GM13977 (cell line): ENCODE measurements at regions not wholly inside any gene's neighbourhood (a gene's known extent, or its start where the extent isn't known, plus 50 kb on each side); places are given as distances from the start of the nearest gene placed in this dataset.

Source experiments
- DNase-seq: peaks from one replicate; pipeline ENCODE4 v3.0.0; 2012; ENCODE audit warnings: low spot score
- in situ Hi-C: fragments of 300-500 bp; cut with MboI; formaldehyde crosslinking; loops from one replicate; pipeline ENCODE4 v1.12.0; 2022; ENCODE audit warnings: low sequenced_read_pairs, low pct_unique_long_range_greater_than_20kb, mixed read lengths, inconsistent platforms; ENCODE audit not compliant: unreplicated experiment
- TF ChIP-seq, protein P1 (sequence below): IDR thresholded peaks from 2 replicates; pipeline ENCODE4 v1.5.1; 2012; ENCODE audit warnings: mild to moderate bottlenecking, control low read depth; ENCODE audit not compliant: insufficient read depth; ENCODE audit errors: extremely low read depth, missing control alignments

DNA sequence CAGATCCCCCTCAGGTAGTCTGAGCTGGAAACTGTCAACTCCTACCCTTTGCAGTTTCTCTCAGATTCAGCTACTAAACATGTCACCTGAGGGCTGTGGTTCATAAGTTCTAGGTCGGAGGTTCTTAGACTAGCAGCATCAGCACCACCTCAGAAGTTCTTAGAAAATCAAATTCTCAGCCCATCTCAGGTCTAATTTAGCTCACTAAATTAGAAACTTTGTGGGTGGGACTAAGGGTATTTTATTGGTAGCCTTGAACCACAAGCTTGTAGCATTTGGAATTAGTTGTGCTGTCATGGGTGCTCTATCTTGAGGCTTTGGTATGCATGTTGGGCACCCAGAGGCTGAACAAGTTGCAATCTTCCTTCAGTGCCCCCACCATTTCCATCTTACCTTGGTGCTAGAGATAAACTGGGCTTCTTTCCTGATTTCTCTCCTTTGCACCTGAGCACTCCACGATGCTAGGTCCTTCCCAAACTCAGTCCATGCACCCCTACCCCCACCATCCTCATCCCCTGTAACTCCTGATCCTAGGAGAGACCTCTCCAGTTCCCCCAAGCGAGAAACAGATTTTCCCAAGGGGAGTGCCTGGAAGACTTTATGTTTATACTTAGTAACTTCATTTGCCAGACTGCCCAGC is 54.2 kb downstream of the S1PR1 start:
- no peak for DNase-seq
- TF ChIP-seq, protein P1, sequence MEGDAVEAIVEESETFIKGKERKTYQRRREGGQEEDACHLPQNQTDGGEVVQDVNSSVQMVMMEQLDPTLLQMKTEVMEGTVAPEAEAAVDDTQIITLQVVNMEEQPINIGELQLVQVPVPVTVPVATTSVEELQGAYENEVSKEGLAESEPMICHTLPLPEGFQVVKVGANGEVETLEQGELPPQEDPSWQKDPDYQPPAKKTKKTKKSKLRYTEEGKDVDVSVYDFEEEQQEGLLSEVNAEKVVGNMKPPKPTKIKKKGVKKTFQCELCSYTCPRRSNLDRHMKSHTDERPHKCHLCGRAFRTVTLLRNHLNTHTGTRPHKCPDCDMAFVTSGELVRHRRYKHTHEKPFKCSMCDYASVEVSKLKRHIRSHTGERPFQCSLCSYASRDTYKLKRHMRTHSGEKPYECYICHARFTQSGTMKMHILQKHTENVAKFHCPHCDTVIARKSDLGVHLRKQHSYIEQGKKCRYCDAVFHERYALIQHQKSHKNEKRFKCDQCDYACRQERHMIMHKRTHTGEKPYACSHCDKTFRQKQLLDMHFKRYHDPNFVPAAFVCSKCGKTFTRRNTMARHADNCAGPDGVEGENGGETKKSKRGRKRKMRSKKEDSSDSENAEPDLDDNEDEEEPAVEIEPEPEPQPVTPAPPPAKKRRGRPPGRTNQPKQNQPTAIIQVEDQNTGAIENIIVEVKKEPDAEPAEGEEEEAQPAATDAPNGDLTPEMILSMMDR: no peak
- in situ Hi-C loops: no loop called here

DNA sequence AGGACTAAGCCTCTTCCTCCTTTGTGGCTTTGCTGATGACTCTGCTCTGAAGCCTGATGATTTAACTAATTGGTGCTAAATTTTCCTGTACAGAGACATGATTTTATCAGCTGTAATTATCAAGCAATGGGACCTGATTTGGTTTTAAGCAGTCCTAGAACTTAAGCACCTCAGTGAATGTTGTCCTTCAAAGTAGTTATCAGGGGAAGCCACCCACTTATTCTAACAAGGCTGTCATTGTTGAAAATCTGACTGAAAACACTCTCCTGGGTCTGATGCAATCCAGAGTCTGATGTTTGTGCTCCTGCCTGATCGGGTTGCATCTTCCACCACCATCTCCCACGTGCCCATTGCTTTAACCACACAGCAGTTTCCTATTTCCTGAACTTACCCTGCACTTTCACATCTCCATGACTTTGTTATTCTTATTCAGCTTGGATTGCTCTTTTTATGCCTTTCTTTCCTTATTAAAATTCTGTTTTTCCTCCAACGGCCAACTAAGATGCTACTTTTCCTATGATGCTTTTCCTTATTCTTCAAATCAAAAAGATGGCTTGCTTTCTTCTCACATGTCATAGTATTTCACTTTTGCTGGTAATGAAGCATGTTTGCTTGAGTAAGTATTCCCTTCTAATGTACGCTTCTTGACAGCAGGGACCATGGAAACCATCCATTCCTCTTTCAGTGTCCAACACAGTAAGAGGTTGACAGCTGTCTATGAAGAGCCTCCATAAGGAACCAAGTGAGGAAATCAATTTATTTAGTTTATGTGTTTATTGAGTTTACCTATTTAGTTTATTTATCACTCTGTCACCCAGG is 55.0 kb downstream of the S1PR1 start:
- in situ Hi-C loops: no loop called here
- TF ChIP-seq, protein P1: no peak
- DNase-seq: peak; percentile 37

DNA sequence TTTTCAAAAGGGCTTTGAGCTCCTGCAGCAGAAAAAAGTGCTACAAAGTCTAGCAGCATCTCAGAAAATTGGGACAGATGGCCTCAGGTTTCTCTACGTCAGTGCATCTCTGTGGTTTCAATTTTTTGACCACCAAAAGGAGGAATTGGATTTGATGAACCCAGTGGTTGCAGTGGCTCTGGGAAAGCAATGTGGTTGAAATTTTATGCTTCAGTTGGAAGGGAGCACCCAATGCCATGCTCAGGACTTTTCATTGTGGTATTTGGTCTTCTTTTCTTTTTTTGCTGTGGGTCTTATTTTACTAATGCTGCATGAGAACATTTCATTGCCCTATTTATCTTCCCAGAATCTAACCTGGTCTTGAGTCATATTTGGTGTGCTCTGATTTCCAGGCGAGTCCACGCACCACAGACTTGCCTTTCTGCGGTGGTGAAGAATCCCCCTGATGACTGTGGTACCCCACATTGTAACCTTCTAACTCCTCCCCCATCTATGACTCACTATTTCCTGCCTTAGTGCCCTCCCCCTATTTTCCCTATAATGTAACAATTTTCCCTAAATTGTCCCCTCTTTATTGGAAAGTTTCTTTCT is 56.7 kb downstream of the S1PR1 start:
- in situ Hi-C loops: no loop called here
- TF ChIP-seq, protein P1: no peak
- DNase-seq: peak; percentile 36

DNA sequence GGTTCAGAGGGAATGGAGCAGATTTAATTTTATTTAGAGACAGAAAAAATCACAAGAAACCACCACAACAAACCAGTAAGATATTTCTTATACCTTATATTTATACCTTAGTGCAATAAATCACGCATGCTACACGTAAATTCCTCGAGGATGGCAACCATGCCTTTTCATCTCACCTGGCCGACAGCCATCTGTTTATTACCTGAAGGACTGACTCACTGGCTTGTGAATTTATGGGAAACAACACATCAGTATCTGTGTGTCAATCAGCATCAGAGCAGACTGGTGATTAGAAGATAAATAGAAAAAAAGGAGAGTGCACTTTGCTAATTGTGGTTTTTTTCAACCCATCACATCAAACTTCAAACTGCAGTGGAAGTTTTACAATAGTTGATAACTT is 58.4 kb downstream of the S1PR1 start:
- DNase-seq: no peak
- in situ Hi-C loops: no loop called here
- TF ChIP-seq, protein P1: no peak

DNA sequence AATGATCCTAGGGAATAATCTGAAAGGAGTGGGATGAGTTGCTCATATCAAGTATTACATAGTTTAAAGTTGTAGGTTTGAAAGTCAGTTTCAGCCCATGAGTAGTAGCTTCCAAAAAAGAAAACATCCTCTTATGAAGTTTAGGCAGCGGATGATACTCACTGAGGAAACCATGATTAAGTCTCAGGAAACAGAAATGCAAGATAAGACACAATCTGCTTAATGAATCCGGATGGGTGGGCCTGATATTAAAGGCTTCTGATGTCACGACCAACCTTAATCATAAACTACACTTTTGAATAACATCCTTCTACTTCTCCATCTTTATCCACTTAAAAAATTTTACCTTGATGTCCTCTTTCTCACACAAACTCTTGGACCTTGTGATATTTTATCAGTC is 61.8 kb downstream of the S1PR1 start:
- in situ Hi-C loops: no loop called here
- no peak for DNase-seq
- TF ChIP-seq, protein P1: no peak

DNA sequence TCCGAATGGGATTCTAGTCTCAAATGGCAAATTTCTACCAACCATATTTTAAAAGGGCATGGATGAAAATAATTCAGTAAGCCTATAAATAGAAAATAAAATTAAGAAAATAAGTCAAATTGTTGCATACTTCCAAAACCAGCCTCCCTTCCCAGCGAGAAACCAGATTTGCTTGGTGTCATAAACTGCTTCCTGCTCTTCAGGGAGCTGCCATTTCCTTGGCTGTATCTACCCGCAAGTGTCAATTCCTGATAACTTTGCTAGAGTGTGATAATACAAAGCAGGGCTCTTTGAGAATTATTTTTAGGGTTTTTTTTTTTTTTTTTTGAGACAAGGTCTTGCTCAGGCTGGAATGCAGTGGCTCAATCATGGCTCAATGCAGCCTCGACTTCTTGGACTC is 62.3 kb downstream of the S1PR1 start:
- TF ChIP-seq, protein P1: no peak
- in situ Hi-C loops: no loop called here
- DNase-seq: no peak
